GM18508 (cell line): ENCODE measurements at regions not wholly inside any gene's neighbourhood (a gene's known extent, or its start where the extent isn't known, plus 50 kb on each side); places are given as distances from the start of the nearest gene placed in this dataset.
"Not testable (repeated sequence)": the region's sequence is repeated elsewhere in the genome, so short reads cannot be mapped to it uniquely, and the experiment has no call there.

Experiments used
- ATAC-seq: cut with Tn5 transposase; IDR thresholded peaks from one replicate; pipeline ENCODE4 v1.9.1; 2021; ENCODE audit warnings: moderate number of reproducible peaks; ENCODE audit not compliant: insufficient read depth, unreplicated experiment

GRCh38 chr6:106857310-106857709, 117.2 kb downstream of the CD24 start:
- ATAC-seq: not testable (repeated sequence)

GRCh38 chr6:106856227-106856874, 118.2 kb downstream of the CD24 start:
- ATAC-seq: no peak

GRCh38 chr6:106855117-106855516, 119.4 kb downstream of the CD24 start:
- no peak for ATAC-seq

GRCh38 chr6:106849676-106850332, 124.7 kb downstream of the CD24 start:
- ATAC-seq: no peak

GRCh38 chr6:106849120-106849519, 125.4 kb downstream of the CD24 start:
- ATAC-seq: no peak

GRCh38 chr6:106847116-106847515, 127.4 kb downstream of the CD24 start:
- no peak for ATAC-seq

GRCh38 chr6:106844930-106845329, 129.6 kb downstream of the CD24 start:
- ATAC-seq: peak; percentile 62

- ATAC-seq: no peak
These were observed 141.6 kb downstream of the CD24 start for GRCh38 chr6:106832766-106833510.

- no peak for ATAC-seq
These were observed 143.6 kb downstream of the CD24 start for GRCh38 chr6:106830930-106831329.

- ATAC-seq: no peak
These were observed 145.1 kb downstream of the CD24 start for GRCh38 chr6:106829451-106829850.

GRCh38 chr6:106827081-106827480, 147.4 kb downstream of the CD24 start:
- ATAC-seq: no peak

GRCh38 chr6:106825156-106825555, 149.4 kb downstream of the CD24 start:
- no peak for ATAC-seq

- no peak for ATAC-seq
These were observed 150.7 kb downstream of the CD24 start for GRCh38 chr6:106823732-106824351.

GRCh38 chr6:106823058-106823457, 151.5 kb downstream of the CD24 start:
- ATAC-seq: no peak

GRCh38 chr6:106820412-106820852, 154.1 kb downstream of the CD24 start:
- no peak for ATAC-seq

- no peak for ATAC-seq
These were observed 163.3 kb downstream of the CD24 start for GRCh38 chr6:106811088-106811686.

GRCh38 chr6:106808758-106809157, 165.8 kb downstream of the CD24 start:
- ATAC-seq: no peak

- ATAC-seq: no peak
These were observed 166.4 kb downstream of the CD24 start for GRCh38 chr6:106807947-106808611.

- not testable (repeated sequence) for ATAC-seq
These were observed 168.3 kb downstream of the CD24 start for GRCh38 chr6:106806253-106806652.

- no peak for ATAC-seq
These were observed 168.8 kb downstream of the CD24 start for GRCh38 chr6:106805771-106806170.
